DOHH2 (cell line): ENCODE measurements at regions not wholly inside any gene's neighbourhood (a gene's known extent, or its start where the extent isn't known, plus 50 kb on each side); places are given as distances from the start of the nearest gene placed in this dataset.

Experiments
- H3F3A ChIP-seq: fragments of 200-600 bp; sonication (generic), shearing (Covaris generic); 2 replicates; pipeline ENCODE4 v1.6.0; 2016; ENCODE audit warnings: antibody characterized with exemption, mild to moderate bottlenecking; ENCODE audit not compliant: control insufficient read depth, insufficient read depth
- H3K27ac ChIP-seq: fragments of 200-600 bp; sonication (generic); 2 replicates; pipeline ENCODE4 v1.5.1; 2014; ENCODE audit warnings: low read depth, mild to moderate bottlenecking, low read length, moderate library complexity
- H3K27me3 ChIP-seq: fragments of 200-600 bp; sonication (generic); 2 replicates; pipeline ENCODE4 v1.6.1; 2014; ENCODE audit warnings: mild to moderate bottlenecking, low read length, mixed read lengths; ENCODE audit not compliant: control insufficient read depth
- H3K36me3 ChIP-seq: fragments of 200-600 bp; sonication (generic); 2 replicates; pipeline ENCODE4 v1.6.1; 2014; ENCODE audit warnings: mild to moderate bottlenecking, low read length, moderate library complexity, mixed read lengths; ENCODE audit not compliant: control insufficient read depth
- H3K4me1 ChIP-seq: fragments of 200-600 bp; sonication (generic); 2 replicates; pipeline ENCODE4 v1.6.1; 2014; ENCODE audit warnings: mild to moderate bottlenecking, low read length, mixed read lengths; ENCODE audit not compliant: control insufficient read depth
- H3K4me2 ChIP-seq: fragments of 200-600 bp; sonication (generic); 2 replicates; pipeline ENCODE4 v1.6.0; 2014; ENCODE audit warnings: mild to moderate bottlenecking, low read length, moderate library complexity
- H3K4me3 ChIP-seq: fragments of 200-600 bp; sonication (generic); 2 replicates; pipeline ENCODE4 v1.5.1; 2014; ENCODE audit warnings: mild to moderate bottlenecking, low read length, mixed read lengths
- H3K79me2 ChIP-seq: fragments of 200-600 bp; sonication (generic); 2 replicates; pipeline ENCODE4 v1.6.1; 2014; ENCODE audit warnings: mild to moderate bottlenecking, low read length, mixed read lengths; ENCODE audit not compliant: control insufficient read depth
- H3K9me2 ChIP-seq: fragments of 200-600 bp; sonication (generic); replicated peaks from 2 replicates; pipeline ENCODE4 v1.6.1; 2014; ENCODE audit warnings: mild to moderate bottlenecking, low read length, mixed read lengths; ENCODE audit not compliant: control insufficient read depth
- H3K9me3 ChIP-seq: fragments of 200-600 bp; sonication (generic); 2 replicates; pipeline ENCODE4 v1.6.1; 2014; ENCODE audit warnings: antibody characterized with exemption, low read length, mixed read lengths; ENCODE audit not compliant: control insufficient read depth, insufficient read depth
- H4K20me1 ChIP-seq: fragments of 200-600 bp; sonication (generic); 2 replicates; pipeline ENCODE4 v1.6.0; 2014; ENCODE audit warnings: low read depth, mild to moderate bottlenecking, antibody characterized with exemption, low read length, moderate library complexity; ENCODE audit not compliant: control insufficient read depth, insufficient read depth
- CTCF ChIP-seq: fragments of 200-600 bp; sonication (generic); IDR thresholded peaks from one replicate; pipeline ENCODE4 v1.5.1; 2014; ENCODE audit warnings: antibody characterized with exemption, mild to moderate bottlenecking, low read depth, low read length; ENCODE audit not compliant: poor library complexity, severe bottlenecking
- EZH2phosphoT487 ChIP-seq: fragments of 200-600 bp; sonication (generic); IDR thresholded peaks from 2 replicates; pipeline ENCODE4 v1.6.1; 2017; ENCODE audit warnings: borderline replicate concordance, mild to moderate bottlenecking, antibody characterized with exemption, low read length, moderate library complexity, mixed read lengths

- H3K36me3 ChIP-seq: no peaks in the 10 kb centered on the region
- no peak overlapping the region for H3K4me3 ChIP-seq
- no peaks in the 10 kb centered on the region for H3K9me3 ChIP-seq
- no peaks in the 10 kb centered on the region for H3K4me1 ChIP-seq
- H3K27ac ChIP-seq: no peak overlapping the region
- no peaks in the 10 kb centered on the region for H3K9me2 ChIP-seq
- no peaks in the 10 kb centered on the region for H3F3A ChIP-seq
- H3K79me2 ChIP-seq: no peaks in the 10 kb centered on the region
- TF ChIP-seq EZH2phosphoT487 (no peak), CTCF (no peak)
- no peaks in the 10 kb centered on the region; the same call in 1 of the 2 replicates for H3K27me3 ChIP-seq
- no peaks in the 10 kb centered on the region for H4K20me1 ChIP-seq
- no peak overlapping the region for H3K4me2 ChIP-seq
These were observed 428.8 kb upstream of the C2CD4B start for GRCh38 chr15:62593681-62594399.

GRCh38 chr15:62598217-62598616, 433.1 kb upstream of the C2CD4B start:
- Histone ChIP-seq H3K9me3 (no peaks in the 10 kb centered on the region), H3K27ac (no peak overlapping the region), H3K4me1 (no peaks in the 10 kb centered on the region), H3K4me3 (no peak overlapping the region), H3K36me3 (no peaks in the 10 kb centered on the region), H3F3A (no peaks in the 10 kb centered on the region), H3K27me3 (no peaks in the 10 kb centered on the region; the same call in 1 of the 2 replicates), H3K4me2 (no peak overlapping the region), H3K9me2 (no peaks in the 10 kb centered on the region), H3K79me2 (no peaks in the 10 kb centered on the region), H4K20me1 (no peaks in the 10 kb centered on the region)
- TF ChIP-seq CTCF: no peak
- TF ChIP-seq EZH2phosphoT487: no peak

- Histone ChIP-seq H3K27me3 (no peaks in the 10 kb centered on the region), H3K4me3 (no peak overlapping the region), H4K20me1 (no peaks in the 10 kb centered on the region), H3K9me2 (no peaks in the 10 kb centered on the region), H3K4me1 (no peaks in the 10 kb centered on the region), H3K79me2 (no peaks in the 10 kb centered on the region), H3F3A (no peaks in the 10 kb centered on the region), H3K27ac (no peak overlapping the region), H3K9me3 (no peaks in the 10 kb centered on the region), H3K36me3 (no peaks in the 10 kb centered on the region), H3K4me2 (no peak overlapping the region)
- TF ChIP-seq CTCF (no peak), EZH2phosphoT487 (no peak)
These were observed 435.0 kb upstream of the C2CD4B start for GRCh38 chr15:62599791-62600777.
